ENCODE measurements at regions not wholly inside any gene's neighbourhood (a gene's known extent, or its start where the extent isn't known, plus 50 kb on each side); places are given as distances from the start of the nearest gene placed in this dataset.

DNA sequence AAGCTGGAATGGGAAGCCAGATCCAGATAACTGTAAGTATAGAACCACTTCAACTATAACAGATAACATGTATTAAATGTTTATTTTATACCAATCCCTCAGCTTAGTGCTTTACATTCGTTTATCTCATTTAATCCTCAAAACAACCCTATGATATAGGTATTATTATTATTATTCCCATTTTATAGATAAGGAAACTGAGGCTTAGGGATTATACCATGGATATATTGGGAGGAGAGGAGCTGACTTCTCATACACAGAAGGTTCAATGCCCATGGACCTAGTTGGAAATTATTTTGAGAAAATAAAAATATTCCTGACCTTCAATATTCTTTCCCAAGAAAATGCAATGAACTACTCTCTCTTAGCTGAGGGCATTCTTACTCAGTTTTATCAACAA lies 140.4 kb upstream of the C11orf58 start (continued):
- TF ChIP-seq ZNF142 (CRISPR knock-in tag; IDR thresholded peaks at IDR 0.05), result no peak

DNA sequence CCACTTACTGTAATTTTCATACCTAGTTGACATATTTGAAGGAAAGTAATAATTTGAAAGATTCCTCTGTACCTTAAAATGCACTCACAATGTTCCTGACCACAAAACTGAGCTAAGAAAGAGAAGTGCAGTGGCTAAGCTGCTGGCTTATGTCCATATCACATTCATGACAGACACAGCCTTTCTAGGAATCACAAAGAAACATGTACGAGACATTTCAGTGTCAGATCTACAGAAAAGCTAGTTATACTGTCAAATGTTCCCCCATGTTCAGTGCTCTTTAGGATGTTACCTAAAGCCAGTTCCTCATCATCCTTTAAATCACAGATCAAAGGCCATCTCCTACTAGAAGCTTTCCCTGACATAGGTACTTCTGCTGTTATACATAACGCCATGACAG lies 142.2 kb upstream of the C11orf58 start:
- Histone ChIP-seq H3K4me3 (replicated peaks in 1 of 3; ENCODE audit: insufficient read depth in 1 of 3, low read depth in 2 of 3, low read length in 3 of 3) (no peak overlapping the region), H3K27me3 (ENCODE audit: control insufficient read depth in 1 of 2, insufficient read depth in 2 of 2, low read length in 2 of 2) (no peaks in the 10 kb centered on the region), H3K4me1 (ENCODE audit: insufficient read depth, low read length) (no peaks in the 10 kb centered on the region), H3K9ac (ENCODE audit: insufficient read depth, low read depth, low read length) (no peak overlapping the region), H4K20me1 (ENCODE audit: insufficient read depth, low read length) (no peaks in the 10 kb centered on the region), H3K79me2 (ENCODE audit: insufficient read depth, low read length) (no peaks in the 10 kb centered on the region), H3K27ac (ENCODE audit: extremely low read length, insufficient read depth, low read length) (no peak overlapping the region), H3K4me2 (ENCODE audit: low read depth, low read length) (no peak overlapping the region), H3K36me3 (replicated peaks in 1 of 2; ENCODE audit: control insufficient read depth in 1 of 2, insufficient read depth in 2 of 2, low read length in 2 of 2) (no peaks in the 10 kb centered on the region), H2AFZ (ENCODE audit: low read length) (no peak overlapping the region), H3K9me3 (ENCODE audit: low read length) (no peaks in the 10 kb centered on the region)
- ATAC-seq (no peak), FAIRE-seq (no peak), DNase-seq (ENCODE audit: low spot score) (no peak)
- ChIA-PET CTCF (ENCODE audit: low intra/inter-chr PET ratio, low total read pairs) (no interaction called here), POLR2A (no interaction called here)
- BruUV-seq (replicated peaks), result no TSS peak
- intact Hi-C loops (cut with micrococcal nuclease; ENCODE audit: unreplicated experiment), result no loop called here
- 5% methylated on average over 2 of the region's 2 CpGs for WGBS (ENCODE audit: low lambda C conversion rate)
- in situ Hi-C loops (cut with HindIII; ENCODE audit: extremely low pct_ligation_motif_present, low pct_unique_long_range_greater_than_20kb), result no loop called here
- TF ChIP-seq NCOA1 (CRISPR knock-in tag; IDR thresholded peaks at IDR 0.05) (no peak), SMARCC2 (IDR thresholded peaks at IDR 0.05) (no peak), POGK (CRISPR knock-in tag; conservative IDR thresholded peaks at IDR 0.05) (no peak), ZNF567 (CRISPR knock-in tag; IDR thresholded peaks at IDR 0.05; ENCODE audit: borderline replicate concordance) (no peak), RCOR2 (CRISPR knock-in tag; IDR thresholded peaks at IDR 0.05) (no peak), SAP130 (CRISPR knock-in tag; IDR thresholded peaks at IDR 0.05; ENCODE audit: low read depth) (no peak), LRRFIP1 (CRISPR knock-in tag; conservative IDR thresholded peaks at IDR 0.05) (no peak)
- TF ChIP-seq, protein P1, sequence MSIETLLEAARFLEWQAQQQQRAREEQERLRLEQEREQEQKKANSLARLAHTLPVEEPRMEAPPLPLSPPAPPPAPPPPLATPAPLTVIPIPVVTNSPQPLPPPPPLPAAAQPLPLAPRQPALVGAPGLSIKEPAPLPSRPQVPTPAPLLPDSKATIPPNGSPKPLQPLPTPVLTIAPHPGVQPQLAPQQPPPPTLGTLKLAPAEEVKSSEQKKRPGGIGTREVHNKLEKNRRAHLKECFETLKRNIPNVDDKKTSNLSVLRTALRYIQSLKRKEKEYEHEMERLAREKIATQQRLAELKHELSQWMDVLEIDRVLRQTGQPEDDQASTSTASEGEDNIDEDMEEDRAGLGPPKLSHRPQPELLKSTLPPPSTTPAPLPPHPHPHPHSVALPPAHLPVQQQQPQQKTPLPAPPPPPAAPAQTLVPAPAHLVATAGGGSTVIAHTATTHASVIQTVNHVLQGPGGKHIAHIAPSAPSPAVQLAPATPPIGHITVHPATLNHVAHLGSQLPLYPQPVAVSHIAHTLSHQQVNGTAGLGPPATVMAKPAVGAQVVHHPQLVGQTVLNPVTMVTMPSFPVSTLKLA (IDR thresholded peaks at IDR 0.05), result no peak
- TF ChIP-seq, protein P2, sequence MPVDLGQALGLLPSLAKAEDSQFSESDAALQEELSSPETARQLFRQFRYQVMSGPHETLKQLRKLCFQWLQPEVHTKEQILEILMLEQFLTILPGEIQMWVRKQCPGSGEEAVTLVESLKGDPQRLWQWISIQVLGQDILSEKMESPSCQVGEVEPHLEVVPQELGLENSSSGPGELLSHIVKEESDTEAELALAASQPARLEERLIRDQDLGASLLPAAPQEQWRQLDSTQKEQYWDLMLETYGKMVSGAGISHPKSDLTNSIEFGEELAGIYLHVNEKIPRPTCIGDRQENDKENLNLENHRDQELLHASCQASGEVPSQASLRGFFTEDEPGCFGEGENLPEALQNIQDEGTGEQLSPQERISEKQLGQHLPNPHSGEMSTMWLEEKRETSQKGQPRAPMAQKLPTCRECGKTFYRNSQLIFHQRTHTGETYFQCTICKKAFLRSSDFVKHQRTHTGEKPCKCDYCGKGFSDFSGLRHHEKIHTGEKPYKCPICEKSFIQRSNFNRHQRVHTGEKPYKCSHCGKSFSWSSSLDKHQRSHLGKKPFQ (CRISPR knock-in tag; IDR thresholded peaks at IDR 0.05; ENCODE audit: insufficient replicate concordance), result no peak
